GM21360 (cell line): ENCODE measurements at regions not wholly inside any gene's neighbourhood (a gene's known extent, or its start where the extent isn't known, plus 50 kb on each side); places are given as distances from the start of the nearest gene placed in this dataset.
A peak's percentile ranks its signal among the peaks of the same experiment; 100 is the strongest.
"Not testable (repeated sequence)": the region's sequence is repeated elsewhere in the genome, so short reads cannot be mapped to it uniquely, and the experiment has no call there.

Experiments used
- ATAC-seq: cut with Tn5 transposase; IDR thresholded peaks from one replicate; pipeline ENCODE4 v1.9.1; 2021; ENCODE audit warnings: mild to moderate bottlenecking, moderate library complexity; ENCODE audit not compliant: unreplicated experiment

DNA sequence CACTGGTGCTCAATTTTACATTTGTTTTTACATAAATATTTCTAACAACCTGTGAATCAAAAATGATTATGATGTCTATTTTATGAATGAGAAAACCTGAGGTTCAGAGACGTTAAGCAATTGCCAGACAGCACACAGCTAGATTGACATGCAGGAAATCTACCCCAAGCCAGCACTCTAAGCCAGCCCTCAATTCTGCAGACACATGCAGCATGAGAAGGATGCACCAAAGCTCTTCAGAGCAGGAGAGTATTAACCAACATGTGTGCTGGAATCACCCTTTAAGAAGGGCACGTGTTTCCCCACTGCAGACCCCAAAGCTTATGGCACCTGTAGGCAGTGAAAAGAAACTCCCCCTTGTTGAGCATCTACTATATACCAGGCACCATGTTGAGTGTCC is 126.1 kb upstream of the ARHGEF3 start:
- no peak for ATAC-seq

DNA sequence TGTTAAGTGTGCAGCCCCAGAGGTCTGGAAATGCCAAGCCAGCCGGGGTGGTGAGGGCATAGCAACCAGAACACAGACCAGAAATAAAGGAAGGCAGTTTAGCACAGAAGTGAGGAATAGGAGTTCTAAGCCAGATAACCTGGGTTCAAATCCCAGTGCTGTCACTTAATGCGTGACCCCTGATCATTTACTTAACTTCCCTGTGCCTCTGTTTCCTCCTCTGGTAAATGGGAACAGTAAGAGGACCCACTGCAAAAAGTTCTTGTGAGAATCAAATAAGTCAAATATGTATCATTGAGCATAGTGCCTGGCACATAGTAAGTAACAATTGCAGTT is 125.2 kb upstream of the ARHGEF3 start:
- no peak for ATAC-seq

DNA sequence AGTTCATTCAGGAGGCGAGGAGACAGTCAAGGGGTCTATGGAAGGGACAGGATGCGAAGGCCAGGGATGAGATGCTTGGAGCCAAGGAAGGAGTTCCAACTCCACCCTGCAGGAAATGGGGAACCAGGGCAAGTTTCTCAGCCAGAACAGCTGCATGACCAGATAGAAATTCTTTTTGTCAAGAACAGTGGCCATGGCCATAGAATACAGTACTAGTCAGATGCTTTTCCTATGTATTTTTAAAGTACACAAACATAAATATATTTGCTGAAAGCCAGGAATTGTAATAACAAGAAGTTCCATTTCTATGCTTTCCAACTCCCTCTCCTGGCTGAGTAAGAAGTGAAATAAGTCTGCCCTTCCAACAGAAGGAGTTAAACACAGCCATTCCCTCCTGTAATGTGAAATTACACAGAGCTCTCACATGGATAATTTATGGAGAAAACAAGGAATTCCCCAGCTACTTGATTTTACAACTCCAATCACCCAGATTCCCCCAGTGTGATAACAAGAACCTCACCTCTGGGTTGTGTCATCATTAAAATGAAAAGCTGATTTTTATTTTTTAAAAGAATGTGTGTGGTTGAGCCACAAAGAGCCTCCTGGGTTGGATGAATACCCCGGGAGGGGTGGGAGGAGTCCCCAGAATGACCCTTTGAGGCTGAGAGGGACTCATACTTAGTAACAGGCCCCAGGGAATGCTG is 124.6 kb upstream of the ARHGEF3 start:
- ATAC-seq = no peak

GRCh38 chr3:56924700-56925099 is 123.0 kb upstream of the ARHGEF3 start:
- ATAC-seq = not testable (repeated sequence)

DNA sequence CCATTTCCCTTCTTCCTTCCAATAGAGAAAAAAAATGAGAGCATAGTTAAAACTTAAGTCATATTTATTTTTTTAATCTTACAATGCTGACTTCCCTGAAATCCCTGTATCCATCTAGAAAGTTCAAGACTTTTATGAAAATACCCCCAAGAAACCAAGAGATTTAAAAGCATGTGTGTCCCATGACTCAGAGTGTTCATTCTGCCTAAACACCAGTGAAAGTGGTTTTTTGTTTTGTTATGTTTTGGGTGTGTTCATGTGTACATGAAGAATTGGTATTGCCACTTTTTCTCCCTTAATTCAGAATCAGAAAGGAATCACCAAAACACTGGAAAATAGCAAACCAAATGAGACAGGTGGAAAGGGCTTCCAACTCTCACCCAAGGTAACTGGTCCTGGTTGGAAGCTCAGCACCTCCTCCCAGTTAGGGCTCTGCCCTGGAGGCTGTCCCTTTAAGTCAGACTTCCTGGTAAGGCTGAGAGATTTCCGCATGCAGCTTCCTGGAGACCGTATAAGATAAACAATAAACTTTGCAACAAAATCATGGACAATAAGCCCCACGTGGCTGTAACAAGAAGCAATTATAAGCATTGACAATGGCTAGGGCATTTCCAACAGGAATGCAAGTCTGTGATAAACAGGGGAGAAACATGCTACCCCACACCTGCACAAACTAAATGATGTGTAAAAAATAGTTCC is 121.9 kb upstream of the ARHGEF3 start:
- no peak for ATAC-seq

- no peak for ATAC-seq
Observed at GRCh38 chr3:56921573-56922453, 120.1 kb upstream of the ARHGEF3 start.

DNA sequence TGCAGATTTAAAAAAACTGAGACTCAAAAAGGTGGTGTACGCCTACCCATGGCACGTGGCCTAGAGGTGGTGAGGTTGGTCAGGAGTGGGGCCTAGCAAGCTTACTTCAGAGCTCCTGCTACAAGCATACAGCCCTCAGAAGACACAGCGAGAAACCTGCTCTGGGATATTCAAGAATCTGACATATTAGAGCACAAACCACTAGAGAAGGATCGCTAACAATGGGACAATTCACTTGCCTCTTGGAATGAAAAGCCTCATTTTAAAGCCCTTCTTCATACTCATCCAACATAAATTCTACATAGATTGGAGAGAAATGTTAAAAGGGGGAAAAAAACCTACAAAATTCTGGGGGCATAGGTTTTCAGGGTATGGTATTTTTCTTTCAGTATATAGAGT is 118.0 kb upstream of the ARHGEF3 start:
- ATAC-seq = no peak

DNA sequence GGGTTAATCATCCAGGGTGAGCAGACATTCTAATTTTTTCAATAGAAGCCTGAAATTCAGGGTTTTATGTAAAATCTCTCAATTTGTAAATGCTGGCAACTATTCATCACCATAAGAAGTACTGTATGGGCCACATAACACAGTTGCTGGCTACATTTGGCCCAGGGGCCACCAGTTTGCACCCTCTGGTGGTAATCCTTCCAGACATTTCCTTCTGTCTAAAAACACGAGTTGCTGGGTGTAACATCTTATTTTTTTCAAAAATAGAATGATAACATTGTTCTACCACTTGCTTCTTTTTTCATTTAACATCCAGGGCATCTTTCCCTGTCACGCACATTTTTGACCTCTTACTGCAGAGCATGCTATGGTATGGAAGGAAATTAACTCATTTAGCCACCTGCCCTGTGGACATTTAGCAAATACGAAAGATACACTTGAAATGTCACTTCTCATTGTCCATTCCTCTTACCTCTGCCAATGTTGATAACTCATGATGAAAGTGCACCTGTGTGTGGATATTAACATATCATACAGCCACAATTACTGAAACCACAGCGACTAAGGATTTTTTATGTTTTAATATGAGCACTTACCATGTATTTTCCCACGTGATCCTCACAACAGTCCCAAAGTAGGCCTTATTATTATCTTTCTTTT is 117.5 kb upstream of the ARHGEF3 start:
- ATAC-seq = no peak

GRCh38 chr3:56918111-56918568 is 116.4 kb upstream of the ARHGEF3 start:
- peak; percentile 45 for ATAC-seq

GRCh38 chr3:56917361-56918110 is 115.8 kb upstream of the ARHGEF3 start:
- peak; percentile 61 for ATAC-seq

GRCh38 chr3:56916716-56917360 is 115.1 kb upstream of the ARHGEF3 start:
- ATAC-seq = no peak

- ATAC-seq = peak; percentile 38
Observed at GRCh38 chr3:56915966-56916586, 114.3 kb upstream of the ARHGEF3 start.

- no peak for ATAC-seq
Observed at GRCh38 chr3:56914646-56915045, 112.9 kb upstream of the ARHGEF3 start.

DNA sequence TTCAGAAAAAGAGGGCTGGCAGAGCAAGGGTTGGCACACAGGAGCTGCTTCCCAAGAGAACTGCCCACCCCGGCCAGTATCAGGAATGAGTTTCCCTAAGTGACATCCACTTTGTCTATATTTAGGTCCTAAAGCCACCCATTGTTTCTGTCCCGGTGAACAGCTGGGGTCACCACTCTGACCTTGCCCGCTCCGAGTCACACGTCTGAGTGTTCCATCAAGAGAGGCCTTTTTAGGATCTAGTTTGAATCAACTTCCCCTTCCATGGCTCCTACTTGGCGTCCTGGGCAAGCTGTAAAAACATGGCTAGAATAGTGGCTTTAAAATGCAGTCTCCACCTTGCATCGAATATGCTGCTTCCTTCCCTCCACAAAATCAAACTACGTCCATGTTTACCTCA is 109.6 kb upstream of the ARHGEF3 start:
- ATAC-seq = no peak

DNA sequence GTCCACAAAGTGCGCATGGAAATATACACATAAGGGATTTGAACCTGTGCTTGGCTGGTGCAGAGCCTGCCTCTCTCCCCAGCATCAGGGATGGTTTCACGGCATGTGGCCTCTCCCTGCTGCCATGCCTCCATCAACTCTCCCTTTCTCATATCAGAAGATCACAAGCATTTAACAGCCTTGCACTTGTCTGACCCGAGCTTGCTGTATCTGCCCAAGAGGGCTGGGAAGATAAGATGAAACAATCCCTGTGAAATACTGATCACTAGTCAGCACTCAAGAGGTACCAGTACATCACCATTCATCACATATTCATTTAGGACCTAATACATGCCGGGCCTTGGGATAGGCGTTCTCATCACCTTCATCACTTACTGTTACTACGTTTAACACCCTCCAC is 107.6 kb upstream of the ARHGEF3 start:
- ATAC-seq = no peak

DNA sequence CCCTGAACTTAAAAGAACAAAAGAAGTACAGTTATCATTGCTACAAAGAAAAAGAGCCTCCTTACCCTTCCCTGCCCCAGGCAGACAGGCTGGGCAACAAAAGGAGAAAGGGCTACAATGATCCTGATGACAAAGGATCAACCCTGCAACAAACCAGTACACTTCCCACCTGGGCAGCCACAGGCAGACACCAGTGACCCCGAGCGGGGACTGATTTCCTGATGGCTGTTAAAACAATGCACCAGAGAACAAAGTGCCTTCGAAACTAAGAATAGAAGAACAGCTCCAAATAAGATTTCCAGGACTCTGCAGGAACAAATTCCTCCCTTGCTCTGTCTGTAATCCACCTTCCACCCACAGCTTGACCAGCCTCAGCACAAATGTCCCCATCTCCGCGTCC is 106.3 kb upstream of the ARHGEF3 start:
- ATAC-seq = no peak

DNA sequence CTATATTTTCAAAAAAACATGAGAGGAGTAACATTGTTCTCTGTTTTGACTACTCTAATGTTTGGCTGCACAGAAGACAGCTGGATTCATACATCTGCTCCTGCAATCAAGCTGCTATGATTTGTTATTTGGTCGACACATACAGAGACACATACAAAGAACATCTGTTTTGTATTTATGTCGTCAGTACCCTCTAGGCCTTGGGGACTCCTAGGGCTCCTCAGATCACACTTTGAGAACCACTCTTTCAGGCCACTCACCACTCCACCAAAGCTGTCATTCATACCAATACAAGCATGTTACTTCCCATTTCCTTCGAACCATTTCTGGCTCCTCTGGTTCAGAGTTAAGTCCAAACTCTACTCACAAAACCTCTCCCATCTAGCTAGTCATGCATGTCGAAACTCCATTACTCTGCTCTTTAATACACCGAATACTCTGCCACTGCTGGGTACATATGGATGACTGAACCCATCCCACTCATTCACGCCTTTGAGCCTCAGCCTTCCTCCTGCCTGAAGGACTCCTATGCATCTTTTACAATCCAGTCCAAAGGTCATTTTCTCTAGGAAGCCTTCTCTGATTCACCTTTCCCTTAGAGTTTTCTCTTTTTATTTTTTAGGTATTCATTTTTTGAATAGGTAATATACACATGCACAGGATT is 102.9 kb upstream of the ARHGEF3 start:
- no peak for ATAC-seq

GRCh38 chr3:56903231-56903782 is 101.6 kb upstream of the ARHGEF3 start:
- ATAC-seq = no peak
